VCaP (cell line): ENCODE measurements at regions not wholly inside any gene's neighbourhood (a gene's known extent, or its start where the extent isn't known, plus 50 kb on each side); places are given as distances from the start of the nearest gene placed in this dataset.
"Not testable (repeated sequence)": the region's sequence is repeated elsewhere in the genome, so short reads cannot be mapped to it uniquely, and the experiment has no call there.

ENCODE experiments used
- H3K27ac ChIP-seq: fragments of 450-650 bp; 2 replicates; pipeline ENCODE4 v1.5.1; 2017
- CTCF ChIP-seq: fragments of 450-650 bp; conservative IDR thresholded peaks from 2 replicates; pipeline ENCODE4 v1.5.1; 2017; ENCODE audit warnings: mild to moderate bottlenecking, moderate library complexity

DNA sequence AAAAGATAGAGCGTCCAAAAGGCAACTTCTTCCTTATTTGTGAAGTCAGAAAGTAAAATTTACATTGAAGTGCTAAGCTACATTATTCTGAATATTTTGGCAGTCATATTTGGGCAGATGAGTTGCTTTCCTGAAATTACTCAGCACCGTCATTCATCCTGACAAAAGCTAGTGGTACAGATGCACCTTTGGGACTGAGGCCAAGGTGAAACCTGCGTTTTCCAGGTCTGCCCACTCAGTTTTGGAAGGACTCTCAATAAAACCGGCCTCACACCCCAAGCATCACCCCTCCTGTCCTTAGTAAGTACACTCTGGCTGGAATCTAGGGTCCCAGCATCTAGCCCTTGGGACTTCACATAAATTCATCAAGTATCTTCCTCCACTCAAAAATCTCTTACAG, 187.5 kb downstream of the TM9SF2 start:
- no peak overlapping the region for H3K27ac ChIP-seq

DNA sequence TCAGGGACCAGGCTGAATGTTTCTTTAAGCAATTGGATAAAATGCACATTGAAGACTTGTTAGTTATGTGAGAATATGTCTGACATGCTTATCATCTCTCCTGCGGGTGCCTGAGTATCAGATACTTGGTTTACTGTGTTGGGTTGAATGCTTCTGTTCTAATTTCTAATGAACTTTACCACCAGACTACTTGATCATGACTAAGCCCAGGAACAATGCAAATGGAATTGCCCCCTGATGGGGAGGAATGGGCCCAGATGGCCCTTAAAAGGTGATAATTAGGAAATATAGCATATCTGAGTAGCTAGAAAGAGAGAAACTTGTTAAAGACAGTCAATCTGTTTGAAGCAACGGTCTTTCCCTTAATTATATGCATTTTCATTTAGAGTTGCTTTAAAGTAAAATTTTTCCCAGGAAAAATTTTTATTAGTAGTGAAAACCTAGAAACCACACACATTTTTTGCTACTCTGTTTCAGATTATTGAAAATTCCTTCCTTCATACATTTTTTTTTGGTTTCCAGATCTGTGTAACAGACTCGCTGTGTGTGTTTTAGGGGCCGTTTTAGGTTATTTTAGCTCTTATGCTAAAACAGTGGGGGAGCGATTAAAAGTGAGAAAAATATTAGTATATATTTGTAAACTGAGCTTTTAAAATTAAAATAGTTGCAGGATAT, 186.6 kb downstream of the TM9SF2 start:
- no peak for TF ChIP-seq CTCF
- no peak overlapping the region for H3K27ac ChIP-seq

More for the DNA sequence above, 187.5 kb downstream of the TM9SF2 start:
- no peak for TF ChIP-seq CTCF

DNA sequence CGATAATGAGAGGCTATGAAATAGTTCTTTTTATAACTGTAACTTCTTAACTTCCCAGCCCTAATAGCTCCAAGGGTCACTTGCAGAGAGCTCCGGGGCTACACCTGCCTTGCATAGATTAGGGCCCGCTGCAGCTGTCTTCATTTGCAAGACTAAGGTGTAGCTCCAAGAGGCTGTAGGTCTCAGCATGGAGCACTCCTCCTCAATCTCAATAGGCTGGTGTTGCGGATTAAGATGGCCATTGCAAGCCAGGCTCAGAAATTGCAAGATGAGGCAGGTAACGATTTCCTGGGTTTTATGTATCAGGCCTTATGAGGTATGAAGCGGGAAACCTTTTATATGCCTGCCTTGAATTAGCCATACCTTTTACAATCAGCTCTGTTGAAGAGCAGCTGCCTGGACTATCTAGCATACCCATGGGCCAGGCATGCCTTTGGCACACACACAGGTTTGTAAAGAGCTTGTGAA, 185.7 kb downstream of the TM9SF2 start:
- TF ChIP-seq CTCF, result no peak
- H3K27ac ChIP-seq, result no peak overlapping the region

DNA sequence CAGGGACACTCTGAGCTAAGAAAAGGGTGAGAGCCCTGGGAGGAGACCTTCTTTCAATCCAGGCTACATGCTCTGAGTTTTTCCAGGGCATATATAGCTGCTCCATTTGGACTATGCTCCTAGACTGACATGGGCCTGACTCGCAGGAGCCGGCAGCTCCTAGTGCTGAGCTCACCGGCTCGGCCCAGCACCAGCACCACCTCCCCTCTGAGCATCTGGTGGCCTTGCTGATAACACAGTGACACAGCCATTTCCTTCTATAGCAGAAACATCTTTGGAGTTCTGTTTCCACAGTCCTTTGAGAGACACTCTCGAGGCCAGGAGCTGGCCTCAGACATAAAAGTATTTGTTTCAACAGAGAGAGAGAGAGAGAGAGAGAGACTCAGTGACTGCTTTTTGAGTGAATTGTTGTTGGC, 184.9 kb downstream of the TM9SF2 start:
- no peak for TF ChIP-seq CTCF
- no peak overlapping the region for H3K27ac ChIP-seq

DNA sequence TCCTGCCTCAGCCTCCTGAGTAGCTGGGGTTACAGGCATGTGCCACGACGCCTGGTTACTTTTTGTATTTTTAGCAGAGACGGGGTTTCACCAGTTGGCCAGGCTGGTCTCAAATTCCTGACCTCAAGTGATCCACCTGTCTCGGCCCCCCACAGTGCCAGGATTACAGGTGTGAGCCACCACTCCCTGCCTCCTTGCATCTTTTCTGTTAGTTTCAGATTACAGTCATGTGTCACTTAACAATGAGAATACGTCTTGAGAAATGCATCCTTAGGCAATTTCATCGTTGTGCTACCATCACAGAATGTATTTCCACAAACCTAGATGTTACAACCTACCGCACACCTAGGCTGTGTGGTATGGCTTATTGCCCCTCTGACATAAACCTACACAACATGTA, 180.4 kb downstream of the TM9SF2 start:
- no peak overlapping the region for H3K27ac ChIP-seq
- TF ChIP-seq CTCF, result no peak

DNA sequence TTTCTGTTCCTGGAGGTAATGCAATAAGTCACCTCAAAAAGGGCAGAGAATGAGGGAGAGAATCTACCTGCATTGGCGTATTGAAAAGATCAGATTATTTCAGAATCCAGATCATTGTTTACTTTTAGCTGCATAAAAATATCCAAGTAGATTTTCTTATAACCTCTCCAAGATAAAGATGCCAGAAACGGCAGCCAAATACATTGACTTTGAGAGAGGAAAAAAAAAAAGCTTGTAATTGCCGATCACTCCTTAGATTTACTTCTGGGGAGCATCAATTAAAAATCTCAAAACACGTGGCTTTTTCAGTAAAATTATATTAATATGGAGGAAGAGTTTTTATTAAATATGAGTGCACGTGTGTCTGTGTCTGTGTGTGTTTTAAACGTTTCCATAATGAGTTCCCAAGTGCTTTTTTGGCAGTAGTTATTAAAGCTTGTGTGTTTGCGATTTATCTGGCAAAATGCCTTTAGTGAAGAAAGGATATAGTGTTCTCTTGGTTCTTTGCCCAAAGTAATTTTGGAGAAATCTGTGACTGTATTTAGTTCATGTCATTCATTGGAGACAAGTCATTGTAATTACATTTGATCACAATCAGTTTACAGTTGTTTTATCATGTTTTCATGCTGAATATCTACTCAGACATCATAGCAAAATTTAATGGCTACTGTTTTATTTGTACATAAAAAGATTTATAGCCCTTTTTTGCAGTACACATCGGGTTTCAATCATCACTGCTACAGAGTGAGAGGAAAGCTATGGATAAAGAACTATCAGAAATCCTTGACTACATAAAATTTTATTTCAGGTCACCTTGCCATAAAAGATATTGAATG, 176.1 kb downstream of the TM9SF2 start:
- TF ChIP-seq CTCF, result no peak
- H3K27ac ChIP-seq, result peak overlapping the region; percentile 83

DNA sequence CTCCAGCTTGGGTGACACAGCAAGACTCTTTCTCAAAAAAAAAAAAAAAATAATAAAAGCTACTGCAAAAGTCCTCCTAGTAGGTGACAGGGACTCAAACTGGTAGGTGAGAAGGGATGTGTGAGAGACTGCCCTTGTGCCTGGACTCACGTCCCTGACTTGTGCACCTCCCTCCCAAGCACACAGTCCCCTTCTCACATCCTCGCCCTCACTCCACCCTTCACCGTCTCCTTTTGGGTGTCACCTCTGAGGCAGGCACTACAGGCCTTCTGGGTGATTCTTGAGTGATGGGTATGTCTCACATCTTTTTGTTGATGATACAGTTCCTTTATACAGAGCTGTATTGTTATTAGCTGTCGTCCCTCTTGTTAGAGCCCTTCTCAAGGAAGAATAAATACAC, 170.5 kb downstream of the TM9SF2 start:
- TF ChIP-seq CTCF, result no peak
- H3K27ac ChIP-seq, result no peak overlapping the region

- H3K27ac ChIP-seq, result not testable (repeated sequence)
Observed at GRCh38 chr13:99669096-99669495, 167.8 kb downstream of the TM9SF2 start.
